Suppressor macrophage (primary cell): ENCODE measurements at regions not wholly inside any gene's neighbourhood (a gene's known extent, or its start where the extent isn't known, plus 50 kb on each side); places are given as distances from the start of the nearest gene placed in this dataset.
"Not testable (repeated sequence)": the region's sequence is repeated elsewhere in the genome, so short reads cannot be mapped to it uniquely, and the experiment has no call there.

Experiments
- DNase-seq, 4 experiments: peaks; one replicate each; pipeline ENCODE4 v3.0.0-alpha.2; 2020 to 2022

- DNase-seq = no peak
Measured at GRCh38 chr5:176144508-176144907, 93.7 kb upstream of the SIMC1 start.

- not testable (repeated sequence) for DNase-seq
Measured at GRCh38 chr5:176149948-176150347, 88.3 kb upstream of the SIMC1 start.

DNA sequence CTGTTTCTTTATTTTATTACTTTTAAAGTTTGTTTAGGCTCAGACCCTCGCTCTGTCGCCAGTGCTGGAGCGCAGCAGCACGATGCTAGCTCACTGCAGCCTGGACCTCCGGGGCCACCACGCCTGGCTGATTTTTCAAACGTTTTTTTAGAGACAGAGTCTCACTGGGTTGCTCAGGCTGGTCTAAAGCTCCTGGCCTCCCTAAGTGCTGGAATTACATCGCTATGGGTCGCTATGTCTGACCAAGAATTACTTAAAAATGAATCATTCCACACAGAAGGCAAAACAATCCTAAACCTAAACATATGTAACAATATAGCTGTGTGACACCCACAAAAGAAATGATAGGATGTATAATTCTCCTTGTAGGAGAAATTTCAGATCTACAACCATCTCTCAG, 86.9 kb upstream of the SIMC1 start:
- DNase-seq = no peak

- DNase-seq = no peak
Measured at GRCh38 chr5:176152191-176152929, 85.9 kb upstream of the SIMC1 start.

DNA sequence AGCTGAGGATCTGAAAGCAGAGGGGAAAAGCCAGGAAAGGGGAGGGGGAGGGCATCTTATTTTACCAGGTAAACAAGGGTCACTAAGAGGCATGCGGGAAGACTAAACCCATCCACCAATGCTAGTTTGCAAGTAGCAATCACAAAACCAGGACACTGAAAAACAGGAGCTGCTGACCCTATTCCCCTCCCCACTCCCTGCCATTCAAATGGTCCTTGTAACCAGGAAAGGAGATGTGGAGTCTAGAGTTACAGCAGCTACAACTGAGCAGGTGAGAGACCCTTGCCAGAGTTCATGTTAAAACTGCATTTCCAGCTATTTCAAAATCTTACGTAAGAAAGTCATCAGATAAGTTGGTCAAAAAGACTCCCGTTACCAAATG, 85.3 kb upstream of the SIMC1 start:
- DNase-seq = no peak

- DNase-seq = no peak
Measured at GRCh38 chr5:176153741-176154140, 84.5 kb upstream of the SIMC1 start.

- no peak for DNase-seq
Measured at GRCh38 chr5:176154821-176155220, 83.4 kb upstream of the SIMC1 start.

DNA sequence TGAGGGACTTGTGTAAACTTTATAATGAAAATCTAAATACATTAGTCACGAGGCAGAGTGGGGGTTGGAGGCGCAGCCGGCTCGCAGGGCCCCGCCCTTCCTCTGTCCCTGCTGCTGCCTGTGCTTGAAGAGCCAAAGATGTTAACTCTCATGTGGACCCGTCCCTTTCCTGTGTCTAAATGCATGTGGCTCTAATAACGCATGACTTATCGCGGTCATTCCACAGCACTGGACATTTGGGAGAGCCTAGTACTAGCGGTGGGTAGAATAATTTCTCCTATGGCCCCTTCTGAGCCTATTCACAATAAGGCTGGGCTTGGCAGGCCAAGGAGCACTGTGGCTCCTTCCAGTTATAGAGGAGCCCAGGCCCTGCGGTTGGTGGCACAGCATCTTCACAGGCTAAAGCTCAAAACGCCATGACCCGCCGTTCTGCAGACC, 82.3 kb upstream of the SIMC1 start:
- DNase-seq = no peak

- DNase-seq = no peak
Measured at GRCh38 chr5:176157656-176158055, 80.6 kb upstream of the SIMC1 start.

DNA sequence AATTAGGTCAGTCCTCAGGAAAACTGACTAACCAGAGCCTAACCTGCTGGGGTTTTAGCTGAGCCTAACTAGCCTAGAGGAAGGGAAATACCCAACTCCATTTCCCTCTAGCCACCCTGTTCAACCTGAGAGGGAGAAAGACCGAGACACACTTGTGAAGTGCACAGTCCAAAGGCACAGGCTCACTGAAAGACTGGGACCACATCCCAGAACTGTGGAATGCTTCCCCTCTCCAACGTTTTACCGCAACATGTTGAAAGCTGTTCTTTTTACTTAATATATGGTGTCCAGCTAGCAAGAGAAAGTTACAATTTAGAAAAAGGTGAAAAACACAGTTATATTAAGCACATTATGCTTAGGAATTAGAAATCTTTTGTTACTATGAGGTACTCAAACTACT, 76.8 kb upstream of the SIMC1 start:
- DNase-seq = no peak

DNA sequence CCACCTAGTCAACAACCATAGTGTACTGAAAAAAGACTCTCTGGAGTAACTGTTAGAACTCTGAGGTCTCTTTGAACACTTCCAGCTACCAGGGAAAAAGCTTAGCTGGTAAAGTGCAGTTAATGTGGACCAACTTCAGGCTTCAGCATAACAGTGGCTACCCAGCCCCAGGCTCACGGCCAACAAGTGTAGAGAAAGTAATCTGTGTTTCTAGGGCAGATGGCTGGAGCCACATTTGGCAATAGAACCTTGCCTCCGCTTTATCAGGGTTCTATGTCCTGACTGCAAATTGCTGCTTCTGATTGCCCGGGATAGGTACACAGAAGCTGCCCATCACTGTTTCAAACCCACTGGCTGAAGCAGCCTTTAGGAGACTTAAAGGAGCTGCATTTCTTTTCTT, 76.0 kb upstream of the SIMC1 start:
- DNase-seq = no peak

DNA sequence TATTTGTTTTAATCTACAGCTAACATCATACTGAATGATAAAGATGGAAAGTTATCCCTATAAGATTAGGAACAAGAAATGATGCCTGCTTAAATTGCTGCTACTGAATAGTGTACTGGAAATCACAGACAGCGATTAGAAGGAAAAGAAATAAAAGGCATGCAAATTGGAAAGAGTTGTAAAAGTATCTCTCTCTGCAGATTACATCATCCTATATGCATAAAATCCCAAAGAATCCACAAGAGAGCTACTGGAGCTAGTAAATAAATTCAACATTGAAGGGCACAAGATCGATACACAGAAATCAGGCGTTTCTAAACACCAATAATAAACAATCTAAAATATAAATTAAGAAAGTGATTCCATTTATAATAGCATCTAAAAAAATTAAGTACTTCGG, 75.3 kb upstream of the SIMC1 start:
- no peak for DNase-seq

- DNase-seq = no peak
Measured at GRCh38 chr5:176166427-176166826, 71.8 kb upstream of the SIMC1 start.

DNA sequence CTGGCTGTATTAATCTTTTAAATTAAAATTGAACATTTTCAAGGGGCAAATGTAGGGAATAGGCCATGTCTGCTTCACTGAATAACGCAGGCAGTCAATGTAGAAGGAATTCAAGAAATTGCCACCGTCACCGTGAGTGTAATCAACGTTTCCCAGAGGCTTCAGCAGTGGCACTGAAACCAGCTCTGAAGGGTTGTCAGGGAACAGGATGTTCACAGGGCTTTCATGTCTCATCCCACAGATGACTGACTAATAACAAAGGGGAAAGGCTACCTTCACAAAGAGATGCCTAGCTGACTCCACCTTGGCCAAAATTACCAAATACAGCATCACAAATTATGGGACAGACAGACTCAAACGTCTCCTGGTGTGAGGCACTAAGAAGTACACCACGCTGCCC, 70.4 kb upstream of the SIMC1 start:
- DNase-seq = no peak

- peak in 1 of 4 experiments; percentile 5 for DNase-seq
Measured at GRCh38 chr5:176169393-176170063, 68.7 kb upstream of the SIMC1 start.

- DNase-seq = no peak
Measured at GRCh38 chr5:176170084-176170483, 68.1 kb upstream of the SIMC1 start.

- no peak for DNase-seq
Measured at GRCh38 chr5:176171171-176171760, 67.0 kb upstream of the SIMC1 start.

DNA sequence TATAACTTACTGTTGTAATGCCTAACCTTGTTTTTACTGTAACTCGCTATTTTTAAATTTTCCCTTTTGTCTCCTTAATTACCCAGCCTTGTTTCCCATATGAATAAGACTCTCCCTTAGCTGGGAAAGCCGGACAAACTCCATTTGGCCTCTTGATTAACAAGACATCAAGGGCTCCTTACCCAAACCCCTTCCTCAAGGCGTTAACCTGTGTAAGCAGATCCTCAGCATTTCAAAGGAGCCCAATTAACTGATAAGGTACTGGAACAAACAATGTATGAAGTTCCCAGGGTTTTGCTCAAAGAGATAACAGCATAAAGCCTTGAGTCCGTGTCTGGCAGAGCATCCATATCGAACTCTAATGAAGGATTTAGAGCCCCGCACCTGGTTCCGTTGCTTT, 66.0 kb upstream of the SIMC1 start:
- DNase-seq = no peak

DNA sequence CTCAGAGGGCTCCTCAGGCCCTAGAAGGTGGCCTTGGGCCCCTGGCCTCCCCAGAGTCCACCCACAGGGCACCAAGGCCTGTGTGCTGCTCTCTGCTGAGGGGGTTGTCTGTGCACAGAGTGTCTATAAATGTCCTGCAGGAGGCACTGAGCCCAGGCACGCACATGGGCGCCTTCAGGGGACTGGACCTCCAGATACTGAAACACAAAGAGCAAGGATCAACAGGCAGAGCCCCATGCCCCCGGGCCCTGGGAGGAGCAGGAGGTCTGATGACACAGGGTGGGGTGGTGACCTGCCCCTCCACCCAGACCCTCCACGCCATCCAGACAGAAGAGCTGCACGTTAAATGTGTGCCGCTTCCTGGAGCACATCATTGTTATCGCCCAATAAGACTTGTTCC, 64.6 kb upstream of the SIMC1 start:
- no peak for DNase-seq

DNA sequence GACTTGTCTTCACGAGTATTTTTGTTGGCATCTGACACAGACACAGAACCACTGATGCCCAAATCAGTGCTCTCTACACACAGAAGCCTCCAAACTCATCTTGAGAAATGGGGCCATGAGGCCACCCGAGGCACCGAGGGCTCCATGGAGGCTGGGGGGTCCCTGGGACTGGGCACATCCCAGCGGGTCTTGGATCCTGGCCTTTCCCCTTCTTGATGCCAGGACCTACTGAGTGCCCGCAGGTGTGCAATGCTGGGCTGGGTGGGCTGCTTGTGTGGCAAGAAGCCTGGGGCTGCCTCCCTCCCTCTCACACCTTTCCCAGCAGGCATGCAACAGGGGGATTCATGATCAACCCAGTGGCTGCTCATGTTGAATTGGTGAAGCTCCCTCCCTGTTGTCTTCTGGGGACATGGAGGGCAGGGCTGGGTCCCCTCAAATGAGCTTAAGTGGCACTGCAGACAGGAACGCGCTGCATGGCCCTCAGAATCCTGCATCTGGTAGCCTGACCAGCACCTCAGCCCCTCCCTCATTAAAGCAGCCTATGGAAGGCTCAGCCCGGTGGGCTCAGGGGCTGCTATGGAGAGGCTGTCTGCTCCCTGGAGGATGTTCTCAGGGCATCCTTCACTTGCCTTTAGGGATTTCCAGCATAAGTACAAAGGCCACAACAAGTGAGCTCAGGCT, 63.7 kb upstream of the SIMC1 start:
- DNase-seq = no peak

DNA sequence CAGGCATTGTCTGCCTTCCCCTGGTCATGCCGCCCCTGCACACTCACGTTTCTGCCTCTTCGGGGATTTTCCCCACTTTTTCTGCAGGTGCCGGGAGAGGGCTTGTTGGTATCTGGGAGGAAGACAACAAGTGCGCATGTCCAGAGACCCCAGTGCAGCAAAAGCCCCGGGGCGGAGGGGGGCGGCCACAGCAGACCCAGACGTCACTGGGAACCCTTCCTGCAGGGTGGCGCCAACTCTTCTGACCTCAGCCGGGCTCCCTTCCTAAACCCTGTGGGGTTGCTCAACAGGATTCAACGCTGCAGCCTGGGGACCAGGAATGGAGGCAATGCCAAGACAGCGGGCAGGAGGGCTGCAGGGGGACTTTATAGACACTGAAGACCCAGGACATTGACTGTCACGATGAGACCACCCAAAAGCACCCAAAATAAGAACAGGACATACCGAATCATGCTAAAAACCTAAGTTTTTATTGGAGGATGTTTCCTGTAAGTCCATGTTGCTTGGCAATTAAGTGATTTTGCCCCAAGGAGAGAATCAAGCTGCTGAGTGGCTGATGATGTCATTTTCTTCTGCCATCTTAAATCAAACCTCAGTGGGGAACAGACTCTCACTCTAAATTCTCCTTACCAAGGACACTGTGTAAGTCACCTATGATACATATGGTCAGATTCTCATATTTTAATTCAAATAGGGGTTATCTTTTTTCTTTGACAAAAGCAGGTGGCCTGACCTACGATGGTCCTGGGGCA, 62.9 kb upstream of the SIMC1 start:
- DNase-seq = no peak

- no peak for DNase-seq
Measured at GRCh38 chr5:176176231-176176630, 62.0 kb upstream of the SIMC1 start.

GRCh38 chr5:176178789-176179188, 59.4 kb upstream of the SIMC1 start:
- peak in 1 of 4 experiments; percentile 4 for DNase-seq
